Heart right ventricle (tissue), 16 donors: ENCODE measurements at regions not wholly inside any gene's neighbourhood (a gene's known extent, or its start where the extent isn't known, plus 50 kb on each side); places are given as distances from the start of the nearest gene placed in this dataset.

Experiments used
- ATAC-seq, 8 donors: fragments of 200-7000 bp; cut with Tn5 transposase; one replicate each; pipeline ENCODE4 v1.9.1; 2020; ENCODE audit warnings: mild to moderate bottlenecking in 8 of 8, moderate library complexity in 8 of 8, moderate number of reproducible peaks in 1 of 8
- DNase-seq, 2 donors: peaks; one replicate each; pipeline ENCODE4 v3.0.0-alpha.2; 2020
- H3K27ac ChIP-seq, 10 donors: fragments of 200-600 bp; sonication (generic) in 2 of 10; one replicate each; pipeline versions ENCODE4 v1.5.0 to v1.8.0; 2020 to 2022; ENCODE audit warnings: mild to moderate bottlenecking in 3 of 10
- H3K27me3 ChIP-seq, 7 donors: fragments of 200-600 bp; one replicate each; pipeline ENCODE4 v1.8.0; 2021 to 2022; ENCODE audit warnings: mild to moderate bottlenecking in 2 of 7
- H3K36me3 ChIP-seq, 9 donors: fragments of 200-600 bp; sonication (generic) in 1 of 9; one replicate each; pipeline versions ENCODE4 v1.5.0 to v1.8.0; 2020 to 2022; ENCODE audit warnings: mild to moderate bottlenecking in 2 of 9
- H3K4me1 ChIP-seq, 9 donors: fragments of 200-600 bp; sonication (generic) in 1 of 9; one replicate each; pipeline versions ENCODE4 v1.5.0 to v1.8.0; 2020 to 2022; ENCODE audit warnings: mild to moderate bottlenecking in 4 of 9
- H3K4me3 ChIP-seq, 10 donors: fragments of 200-600 bp; sonication (generic) in 2 of 10; one replicate each; pipeline versions ENCODE4 v1.5.0 to v1.8.0; 2020 to 2022; ENCODE audit warnings: mild to moderate bottlenecking in 7 of 10, moderate library complexity in 2 of 10
- H3K9me3 ChIP-seq, 11 donors: fragments of 200-600 bp in 10 of 11; sonication (generic) in 2 of 11; one replicate each; pipeline versions ENCODE4 v1.5.0 to v1.8.0; 2013 to 2022; ENCODE audit warnings: mild to moderate bottlenecking in 2 of 11, control low read depth in 1 of 11, moderate library complexity in 1 of 11
- WGBS, 2 donors: extraction: QIAGEN DNeasy Blood & Tissue Kit; methylation state at CpG; one replicate each; pipeline ENCODE4 v1.1.7; 2013; ENCODE audit warnings: inconsistent platforms in 1 of 2; 5-methylcytosine and 5-hydroxymethylcytosine counted together
- intact Hi-C, 10 donors: fragments of 100-400 bp; cut with DNase I; formaldehyde crosslinking; loops; one replicate each; pipeline versions ENCODE4 v1.11.1 to v1.14.2; 2022
- TF ChIP-seq, protein P1 (sequence below), 9 donors: fragments of 200-600 bp; sonication (generic) in 2 of 9; IDR thresholded peaks; one replicate each; pipeline versions ENCODE4 v1.5.0 to v1.8.0; 2021 to 2022; ENCODE audit warnings: antibody characterized with exemption in 9 of 9, mild to moderate bottlenecking in 5 of 9, moderate library complexity in 1 of 9
- donor health status: Arrhythmogenic right ventricular cardiomyopathy.
- donor health status: ischemic (EF 13 %, LVEDD 7.1; RV severe dilation, severe dysfunction).
- donor health status: healthy with polysubstance abuse.
- donor health status: DM: no; HTN: yes; CAD: no.
- donor health status: DM: no; HTN: no; CAD: no.
- donor health status: ischemic (EF 25% LVEDD 6.9; RV normal size, moderate dysfunction).
- donor health status: ischemic (EF 25% LVEDD 5.7; RV mildly dilated, moderate dysfunction).
- donor health status: healthy.
- donor health status: DM: yes; HTN: yes; CAD: no.
- donor health status: Ischemic cardiomyopathy.
- donor health status: ischemic (EF 35%, LVEDD 5.7; RV mildly dilated, moderate dysfunction).
- donor health status: nonischemic (EF 11% LVEDD 7.7; RV severe dilation, severe dysfunction).
- donor health status: DM: yes; HTN: yes; CAD: no.
- donor health status: PGD.
- donor health status: ischemic (EF 29% LVEDD 5.4; RV normal size, mild dysfunction).
- donor health status: nonischemic (EF 23%, LVEDD 6.1; RV moderate dilation, normal function).

DNA sequence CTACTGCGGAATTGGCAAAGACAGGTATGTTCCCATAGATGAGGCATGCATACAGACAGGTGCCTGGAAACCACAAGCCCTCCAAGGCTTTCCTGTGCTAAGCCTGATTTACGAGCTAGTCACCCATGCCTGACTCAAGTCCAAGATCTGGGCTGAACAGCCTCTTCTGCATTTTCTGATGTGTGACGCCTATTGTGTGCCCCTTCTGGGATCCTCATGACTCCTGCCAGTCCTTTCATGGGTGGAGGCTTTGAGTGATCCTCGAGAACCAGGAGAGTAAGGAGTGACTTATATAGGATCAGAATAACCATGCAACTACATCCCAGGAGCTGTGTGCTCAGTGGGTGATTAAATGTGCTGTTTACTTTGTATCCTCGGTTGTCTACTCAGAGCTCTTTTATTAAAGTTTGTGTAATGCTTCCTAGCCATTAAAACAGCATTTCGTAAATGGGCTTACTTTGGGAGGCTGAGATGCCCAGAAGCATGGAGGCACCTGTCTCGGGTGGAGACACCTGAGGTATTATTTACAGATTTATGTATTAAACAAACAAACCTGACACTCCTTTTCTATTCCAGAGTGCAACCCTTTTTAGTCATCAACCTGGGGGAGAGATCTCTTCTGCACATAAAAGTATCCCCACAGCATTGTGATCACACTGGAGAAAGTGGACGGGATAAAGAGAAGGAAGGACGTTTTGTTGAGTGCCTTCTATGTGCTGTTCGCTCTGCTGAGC, 373.0 kb upstream of the DYNLRB2 start:
- Histone ChIP-seq H3K9me3 (peaks cover 0 to 7% (median 0%) of the 10 kb centered on the region in 11 donors), H3K4me1 (no peaks in the 10 kb centered on the region), H3K27ac (no peak overlapping the region), H3K27me3 (peaks cover 0 to 5% (median 3%) of the 10 kb centered on the region in 7 donors), H3K4me3 (no peak overlapping the region), H3K36me3 (no peaks in the 10 kb centered on the region)
- DNase-seq, result no peak
- TF ChIP-seq, protein P1, sequence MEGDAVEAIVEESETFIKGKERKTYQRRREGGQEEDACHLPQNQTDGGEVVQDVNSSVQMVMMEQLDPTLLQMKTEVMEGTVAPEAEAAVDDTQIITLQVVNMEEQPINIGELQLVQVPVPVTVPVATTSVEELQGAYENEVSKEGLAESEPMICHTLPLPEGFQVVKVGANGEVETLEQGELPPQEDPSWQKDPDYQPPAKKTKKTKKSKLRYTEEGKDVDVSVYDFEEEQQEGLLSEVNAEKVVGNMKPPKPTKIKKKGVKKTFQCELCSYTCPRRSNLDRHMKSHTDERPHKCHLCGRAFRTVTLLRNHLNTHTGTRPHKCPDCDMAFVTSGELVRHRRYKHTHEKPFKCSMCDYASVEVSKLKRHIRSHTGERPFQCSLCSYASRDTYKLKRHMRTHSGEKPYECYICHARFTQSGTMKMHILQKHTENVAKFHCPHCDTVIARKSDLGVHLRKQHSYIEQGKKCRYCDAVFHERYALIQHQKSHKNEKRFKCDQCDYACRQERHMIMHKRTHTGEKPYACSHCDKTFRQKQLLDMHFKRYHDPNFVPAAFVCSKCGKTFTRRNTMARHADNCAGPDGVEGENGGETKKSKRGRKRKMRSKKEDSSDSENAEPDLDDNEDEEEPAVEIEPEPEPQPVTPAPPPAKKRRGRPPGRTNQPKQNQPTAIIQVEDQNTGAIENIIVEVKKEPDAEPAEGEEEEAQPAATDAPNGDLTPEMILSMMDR (IDR thresholded peaks at IDR 0.05), result no peak
- ATAC-seq, result no peak
- intact Hi-C loops, result no loop called here
- WGBS, 2 donors, result 74 to 77% methylated on average over 10 of the region's 10 CpGs

GRCh38 chr16:80166082-80166481, 374.7 kb upstream of the DYNLRB2 start:
- no peak for DNase-seq
- no peak overlapping the region for H3K4me3 ChIP-seq
- ATAC-seq, result no peak
- no peaks in the 10 kb centered on the region for H3K36me3 ChIP-seq
- H3K27me3 ChIP-seq, result peaks cover 0 to 5% (median 0%) of the 10 kb centered on the region in 7 donors
- peaks cover 0 to 7% (median 0%) of the 10 kb centered on the region in 11 donors for H3K9me3 ChIP-seq
- TF ChIP-seq, protein P1 (IDR thresholded peaks at IDR 0.05), result no peak
- no peak overlapping the region for H3K27ac ChIP-seq
- intact Hi-C loops, result no loop called here
- H3K4me1 ChIP-seq, result no peaks in the 10 kb centered on the region
- WGBS, 2 donors, result 88 to 91% methylated on average over 3 of the region's 3 CpGs

DNA sequence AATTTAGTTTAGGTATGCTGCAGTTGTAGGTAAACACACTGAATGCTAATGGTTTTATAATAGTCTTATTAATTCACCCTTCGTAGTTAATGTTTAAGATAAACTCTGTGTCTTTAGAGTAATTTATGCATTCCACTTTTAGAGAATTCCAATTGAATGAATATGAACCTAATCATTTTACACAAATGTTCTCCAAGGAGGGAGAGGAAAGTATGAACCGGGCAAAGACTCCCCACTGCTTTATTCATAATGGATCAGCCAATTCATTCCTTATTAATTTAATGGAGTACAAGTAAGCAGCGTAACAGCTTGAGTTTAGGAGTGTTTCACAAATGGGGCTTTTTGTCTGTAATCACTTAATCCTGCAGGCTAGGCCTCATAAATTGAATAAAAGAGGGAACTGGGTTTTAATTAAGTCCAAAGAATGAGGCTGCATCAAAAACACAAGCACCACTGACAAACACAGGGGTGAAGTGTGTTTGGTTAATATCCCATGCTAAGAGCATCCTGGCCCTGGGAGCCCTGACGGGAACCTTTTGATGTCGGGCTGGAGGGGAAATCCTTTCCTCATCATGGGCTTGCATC, 375.7 kb upstream of the DYNLRB2 start:
- no peak overlapping the region for H3K4me3 ChIP-seq
- TF ChIP-seq, protein P1 (IDR thresholded peaks at IDR 0.05), result no peak
- H3K27ac ChIP-seq, result no peak overlapping the region
- WGBS, 2 donors, result 73 to 77% methylated on average over 5 of the region's 5 CpGs
- no peaks in the 10 kb centered on the region for H3K4me1 ChIP-seq
- peaks cover 0 to 2% (median 0%) of the 10 kb centered on the region in 7 donors for H3K27me3 ChIP-seq
- intact Hi-C loops, result no loop called here
- H3K9me3 ChIP-seq, result peaks cover 0 to 7% (median 0%) of the 10 kb centered on the region in 11 donors
- H3K36me3 ChIP-seq, result no peaks in the 10 kb centered on the region
- DNase-seq (no peak), ATAC-seq (no peak)

GRCh38 chr16:80163339-80163738, 377.5 kb upstream of the DYNLRB2 start:
- H3K9me3 ChIP-seq, result peaks cover 0 to 7% (median 0%) of the 10 kb centered on the region in 11 donors
- WGBS, 2 donors, result 84 to 94% methylated on average over 4 of the region's 4 CpGs
- no peak for ATAC-seq
- H3K27ac ChIP-seq, result no peak overlapping the region
- no peaks in the 10 kb centered on the region for H3K27me3 ChIP-seq
- no peak overlapping the region for H3K4me3 ChIP-seq
- H3K36me3 ChIP-seq, result no peaks in the 10 kb centered on the region
- TF ChIP-seq, protein P1 (IDR thresholded peaks at IDR 0.05), result no peak
- DNase-seq, result no peak
- intact Hi-C loops, result no loop called here
- H3K4me1 ChIP-seq, result no peaks in the 10 kb centered on the region
